ENCODE measurements at regions not wholly inside any gene's neighbourhood (a gene's known extent, or its start where the extent isn't known, plus 50 kb on each side); places are given as distances from the start of the nearest gene placed in this dataset.

- ChIA-PET CTCF (interaction anchor here (0.8 to 4.0 kb wide), 12 partner anchors 11 to 227 kb away, joined by 3 to 31 read pairs (median 4); no protein-coding TSS in a partner anchor), POLR2A (no interaction called here)
Measured at GRCh38 chr14:23727566-23728335, 91.6 kb downstream of the DHRS2 start.

DNA sequence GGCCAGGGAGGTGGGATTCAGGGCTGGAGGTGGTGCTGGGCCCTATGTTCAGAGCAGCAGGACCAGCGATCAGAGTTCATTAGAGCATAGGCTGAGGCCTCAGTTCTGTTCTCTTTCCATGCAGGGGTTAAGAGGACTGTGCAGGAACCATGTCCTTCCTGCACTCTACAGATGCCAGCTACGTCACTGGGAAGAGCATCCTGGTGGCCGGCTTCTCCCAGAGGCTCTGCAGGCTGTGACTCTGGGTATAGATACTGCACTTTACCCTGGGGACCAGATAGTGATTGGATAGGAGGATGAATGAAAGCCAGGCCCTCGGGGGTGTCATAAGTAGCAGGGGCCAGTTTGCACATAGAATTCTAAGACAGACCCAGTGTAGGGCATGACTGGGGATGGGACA is 92.6 kb downstream of the DHRS2 start:
- no peak overlapping the region for H3K4me3 ChIP-seq (ENCODE audit: low read depth, low read length)
- POLR2A ChIA-PET, result no interaction called here
- no peaks in the 10 kb centered on the region for H3K36me3 ChIP-seq (ENCODE audit: control insufficient read depth in 2 of 2, insufficient read depth in 1 of 2, low read length in 2 of 2)
- H3K9me3 ChIP-seq (ENCODE audit: control insufficient read depth, insufficient read depth, low read depth, low read length), result no peaks in the 10 kb centered on the region
- TF ChIP-seq GLIS1 (tag by site-specific recombination; IDR thresholded peaks at IDR 0.05) (no peak), ZNF664 (tag by site-specific recombination; IDR thresholded peaks at IDR 0.05) (no peak), ZNF112 (tag by site-specific recombination; IDR thresholded peaks at IDR 0.05) (no peak), SALL2 (tag by site-specific recombination; IDR thresholded peaks at IDR 0.05; ENCODE audit: borderline replicate concordance) (no peak), BCL11B (tag by site-specific recombination; IDR thresholded peaks at IDR 0.05; ENCODE audit: low read depth) (no peak), ZNF416 (tag by site-specific recombination; IDR thresholded peaks at IDR 0.05) (no peak), ZNF266 (tag by site-specific recombination; IDR thresholded peaks at IDR 0.05; ENCODE audit: low read depth) (no peak)
- no peak overlapping the region for H3K27ac ChIP-seq (ENCODE audit: extremely low read depth, low read depth, low read length)
- H3K4me1 ChIP-seq (ENCODE audit: control insufficient read depth, insufficient read depth, low read length), result no peaks in the 10 kb centered on the region
- CTCF ChIA-PET, result interaction anchor here (0.8 to 2.7 kb wide), 3 partner anchors 12 to 182 kb away, joined by 3 to 12 read pairs (median 5); no protein-coding TSS in a partner anchor

More at GRCh38 chr14:23727566-23728335, 91.6 kb downstream of the DHRS2 start:
- TF ChIP-seq KLF7 (tag by site-specific recombination; IDR thresholded peaks at IDR 0.05; ENCODE audit: borderline replicate concordance) (no peak), ZNF692 (tag by site-specific recombination; IDR thresholded peaks at IDR 0.05) (no peak), ZNF335 (tag by site-specific recombination; conservative IDR thresholded peaks at IDR 0.05) (peak; percentile 53), ZNF132 (tag by site-specific recombination; IDR thresholded peaks at IDR 0.05; ENCODE audit: borderline replicate concordance) (no peak), ZSCAN5A (tag by site-specific recombination; IDR thresholded peaks at IDR 0.05) (no peak), ZNF658 (tag by site-specific recombination; IDR thresholded peaks at IDR 0.05) (no peak), BCL11B (tag by site-specific recombination; IDR thresholded peaks at IDR 0.05; ENCODE audit: low read depth) (no peak), ZBTB48 (tag by site-specific recombination; IDR thresholded peaks at IDR 0.05) (no peak), ZNF529 (tag by site-specific recombination; IDR thresholded peaks at IDR 0.05; ENCODE audit: insufficient replicate concordance) (no peak), ZNF654 (tag by site-specific recombination; IDR thresholded peaks at IDR 0.05; ENCODE audit: low read depth) (peak; percentile 31; the same call in 1 of the 2 replicates), ZNF416 (tag by site-specific recombination; IDR thresholded peaks at IDR 0.05) (no peak)
- Histone ChIP-seq H3K27ac (ENCODE audit: extremely low read depth, low read depth, low read length) (no peak overlapping the region), H3K4me1 (ENCODE audit: control insufficient read depth, insufficient read depth, low read length) (no peaks in the 10 kb centered on the region), H3K9me3 (ENCODE audit: control insufficient read depth, insufficient read depth, low read depth, low read length) (no peaks in the 10 kb centered on the region), H3K4me3 (ENCODE audit: low read depth, low read length) (no peak overlapping the region), H3K36me3 (ENCODE audit: control insufficient read depth in 2 of 2, insufficient read depth in 1 of 2, low read length in 2 of 2) (no peaks in the 10 kb centered on the region)

- Histone ChIP-seq H3K4me3 (ENCODE audit: low read depth, low read length) (no peak overlapping the region), H3K36me3 (ENCODE audit: control insufficient read depth in 2 of 2, insufficient read depth in 1 of 2, low read length in 2 of 2) (no peaks in the 10 kb centered on the region), H3K4me1 (ENCODE audit: control insufficient read depth, insufficient read depth, low read length) (no peaks in the 10 kb centered on the region), H3K9me3 (ENCODE audit: control insufficient read depth, insufficient read depth, low read depth, low read length) (no peaks in the 10 kb centered on the region), H3K27ac (ENCODE audit: extremely low read depth, low read depth, low read length) (no peak overlapping the region)
- ChIA-PET POLR2A (no interaction called here), CTCF (interaction anchor here (0.5 to 2.7 kb wide), 4 partner anchors 13 to 181 kb away, joined by 3 to 12 read pairs (median 5); no protein-coding TSS in a partner anchor)
- TF ChIP-seq GLI2 (tag by site-specific recombination; IDR thresholded peaks at IDR 0.05; ENCODE audit: borderline replicate concordance, low read depth) (no peak), FEZF1 (tag by site-specific recombination; IDR thresholded peaks at IDR 0.05) (no peak), SP2 (tag by site-specific recombination; IDR thresholded peaks at IDR 0.05) (no peak), ZNF544 (tag by site-specific recombination; IDR thresholded peaks at IDR 0.05) (no peak), ZNF624 (tag by site-specific recombination; IDR thresholded peaks at IDR 0.05) (no peak), ZBTB20 (tag by site-specific recombination; IDR thresholded peaks at IDR 0.05) (no peak), ZNF558 (tag by site-specific recombination; IDR thresholded peaks at IDR 0.05) (no peak), EGR2 (tag by site-specific recombination; IDR thresholded peaks at IDR 0.05; ENCODE audit: low read depth) (no peak), OSR2 (tag by site-specific recombination; IDR thresholded peaks at IDR 0.05) (no peak), ZNF514 (tag by site-specific recombination; IDR thresholded peaks at IDR 0.05) (no peak), KLF16 (tag by site-specific recombination; IDR thresholded peaks at IDR 0.05) (no peak)
Measured at GRCh38 chr14:23729720-23730387, 93.7 kb downstream of the DHRS2 start.
